GM18861 (cell line): ENCODE measurements at regions not wholly inside any gene's neighbourhood (a gene's known extent, or its start where the extent isn't known, plus 50 kb on each side); places are given as distances from the start of the nearest gene placed in this dataset.

Experiments
- ATAC-seq: cut with Tn5 transposase; IDR thresholded peaks from one replicate; pipeline ENCODE4 v1.9.1; 2021; ENCODE audit not compliant: unreplicated experiment

DNA sequence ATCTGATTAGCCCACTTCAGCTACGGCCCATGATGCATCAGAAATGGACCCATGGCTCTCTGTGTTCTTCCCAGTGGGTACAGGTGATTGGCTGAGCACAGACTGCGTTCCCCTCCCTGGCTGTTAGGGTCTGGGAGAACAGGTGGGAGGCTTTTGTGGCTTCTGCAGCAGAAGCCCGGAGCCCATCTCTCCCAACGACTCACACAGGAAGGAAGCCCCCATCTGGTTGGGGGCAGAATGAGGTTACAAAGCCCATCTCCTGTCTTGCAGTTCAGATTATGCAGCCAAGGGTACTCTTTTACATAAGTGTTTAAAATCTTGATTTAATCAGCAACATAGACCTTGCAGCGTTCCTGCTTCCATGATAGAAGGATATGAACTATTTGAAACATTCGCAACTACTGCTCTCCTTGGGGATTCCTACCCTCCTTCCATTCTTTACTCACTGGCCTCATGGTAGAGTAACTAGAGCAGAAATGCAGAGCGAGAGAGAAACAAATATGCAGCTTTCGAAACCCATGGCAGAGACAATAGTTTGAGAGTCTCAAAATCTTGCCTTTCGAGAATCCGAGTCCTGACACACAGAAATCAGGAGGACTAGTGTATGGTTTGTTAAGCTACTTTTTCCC, 291.3 kb downstream of the TLE3 start:
- ATAC-seq = no peak

DNA sequence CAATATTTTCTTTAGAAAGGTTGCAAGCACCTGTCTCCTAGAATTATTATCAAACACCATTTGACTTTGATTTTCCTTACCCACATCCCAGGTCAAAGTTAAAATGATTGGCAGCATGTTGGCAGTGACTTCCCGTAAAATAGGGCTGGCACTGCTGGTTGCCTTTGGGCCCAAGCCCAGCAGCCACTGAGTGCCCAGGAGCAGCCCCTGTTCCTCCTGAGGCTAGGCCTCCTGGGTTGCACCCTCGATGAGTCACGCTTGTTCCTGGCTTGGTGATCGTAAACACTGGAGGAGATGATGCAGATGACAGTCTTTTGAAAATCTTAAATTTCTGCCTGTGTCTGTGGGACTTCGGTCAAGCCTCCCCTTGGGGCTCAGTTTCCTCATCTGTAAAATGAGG, 290.0 kb downstream of the TLE3 start:
- no peak for ATAC-seq

DNA sequence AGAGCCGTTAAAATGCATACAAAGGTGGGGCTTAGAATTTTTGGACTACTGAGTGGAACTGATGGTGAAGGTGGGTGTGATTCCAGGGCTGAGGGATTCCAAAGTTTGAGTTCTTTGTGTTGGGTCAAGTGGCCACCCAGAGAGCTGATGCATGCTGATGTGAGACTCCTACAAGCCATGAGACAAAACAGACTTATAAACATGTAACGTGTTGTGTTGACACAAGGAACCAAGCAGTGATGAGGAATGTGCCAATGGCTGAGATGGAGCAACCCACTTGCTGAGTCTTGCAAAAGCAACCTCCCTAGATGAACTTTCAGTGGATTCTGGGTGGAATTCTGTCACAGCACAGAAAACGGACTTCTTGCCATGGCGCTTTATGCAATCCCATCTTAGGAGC, 289.0 kb downstream of the TLE3 start:
- ATAC-seq = no peak

DNA sequence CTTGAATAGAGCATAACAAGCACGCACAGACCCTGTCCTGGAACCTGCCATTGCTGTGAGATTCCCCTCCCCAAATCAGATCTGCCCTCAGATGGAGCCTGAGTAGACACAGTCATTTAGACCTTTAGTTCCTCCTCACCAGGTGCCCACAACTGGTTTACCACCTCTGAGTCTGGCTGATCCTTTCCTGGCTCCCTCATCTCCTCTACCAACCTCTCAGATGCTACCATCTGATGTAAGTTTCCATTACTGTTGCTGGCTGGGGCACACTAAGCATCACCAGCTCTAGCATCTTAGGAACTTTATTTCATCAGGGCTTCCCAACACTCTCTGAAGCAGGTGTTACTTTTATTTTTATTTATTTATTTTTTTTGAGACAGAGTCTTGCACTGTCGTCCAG, 288.3 kb downstream of the TLE3 start:
- no peak for ATAC-seq

DNA sequence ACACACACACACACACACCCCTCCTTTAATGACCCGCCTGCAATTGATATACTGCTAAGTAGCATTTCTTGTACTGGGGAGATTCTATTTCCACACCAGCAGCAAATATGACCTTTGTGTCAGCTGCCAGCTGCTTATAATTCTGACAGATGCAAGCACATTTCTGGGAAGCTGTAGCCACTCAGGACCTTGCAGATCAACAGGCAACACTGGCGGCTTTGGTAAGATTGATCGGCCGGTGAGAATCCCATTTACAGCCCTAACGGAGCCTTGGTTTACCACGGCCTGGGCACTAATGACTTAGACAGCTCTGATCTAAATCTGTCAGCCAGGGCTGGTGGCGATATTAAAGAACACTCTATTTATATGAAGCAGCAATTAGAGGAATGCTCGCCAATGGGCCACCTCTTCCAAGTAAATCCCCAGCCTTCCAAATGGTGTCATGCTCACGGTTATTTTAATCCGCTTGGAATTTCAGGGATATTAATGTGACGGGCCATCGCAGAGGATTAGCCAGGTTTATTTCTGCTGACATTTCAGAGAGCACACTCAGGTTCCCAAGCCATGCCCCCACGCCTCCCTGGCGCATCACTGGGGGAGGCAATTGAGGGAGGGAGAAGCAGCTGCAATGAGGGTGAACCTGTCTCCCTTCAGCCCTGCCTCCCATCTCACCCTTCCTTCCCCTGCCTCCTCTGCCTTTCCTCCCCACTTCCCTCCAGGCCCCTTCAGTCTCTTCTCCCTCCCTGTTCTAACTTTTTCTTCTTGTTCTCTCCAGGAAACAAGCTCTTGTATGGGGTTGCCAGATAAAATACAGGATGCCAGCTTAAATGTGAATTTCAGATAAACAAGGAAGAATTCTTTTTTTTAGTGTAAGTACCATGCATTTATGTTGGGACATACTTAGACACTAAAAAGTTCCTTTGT, 287.0 kb downstream of the TLE3 start:
- no peak for ATAC-seq

DNA sequence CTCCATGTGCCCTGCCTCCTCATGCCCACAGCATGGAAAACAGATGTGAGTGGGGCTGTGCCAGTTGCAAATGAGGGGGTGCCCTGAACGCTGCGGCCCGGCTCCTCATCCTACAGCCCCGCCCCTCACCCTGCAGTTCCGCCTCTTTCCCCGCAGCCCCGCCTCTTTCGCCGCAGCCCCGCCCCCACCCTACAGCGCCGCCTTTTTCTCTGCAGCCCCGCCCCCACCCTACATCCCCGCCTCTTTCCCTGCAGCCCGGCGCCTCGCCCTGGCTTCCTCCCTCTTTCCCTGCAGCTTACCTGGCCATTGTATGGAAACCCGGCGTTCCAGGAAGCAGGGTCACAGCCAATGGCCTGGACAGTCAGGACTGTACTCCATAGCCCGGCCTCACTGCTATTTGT, 284.9 kb downstream of the TLE3 start:
- ATAC-seq = no peak

DNA sequence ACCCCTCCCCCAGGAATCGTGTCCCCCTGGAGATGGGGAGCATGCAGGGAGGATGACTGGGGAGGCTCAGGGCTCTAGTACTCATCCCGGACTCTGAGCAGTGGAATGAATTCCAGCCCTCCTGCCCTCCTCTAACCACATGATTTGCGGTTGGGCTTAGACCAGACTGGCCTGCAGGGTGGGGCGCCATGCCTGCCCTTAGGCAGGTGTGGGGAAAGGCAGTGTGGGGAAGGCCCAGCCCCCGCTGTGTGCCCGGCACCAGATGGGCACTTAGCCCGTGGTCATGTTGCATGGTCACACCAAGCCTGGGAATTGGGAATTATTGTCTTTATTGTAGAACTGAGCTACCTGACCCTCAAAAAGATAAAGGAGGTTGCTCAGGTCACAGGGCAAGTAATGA, 283.8 kb downstream of the TLE3 start:
- no peak for ATAC-seq

DNA sequence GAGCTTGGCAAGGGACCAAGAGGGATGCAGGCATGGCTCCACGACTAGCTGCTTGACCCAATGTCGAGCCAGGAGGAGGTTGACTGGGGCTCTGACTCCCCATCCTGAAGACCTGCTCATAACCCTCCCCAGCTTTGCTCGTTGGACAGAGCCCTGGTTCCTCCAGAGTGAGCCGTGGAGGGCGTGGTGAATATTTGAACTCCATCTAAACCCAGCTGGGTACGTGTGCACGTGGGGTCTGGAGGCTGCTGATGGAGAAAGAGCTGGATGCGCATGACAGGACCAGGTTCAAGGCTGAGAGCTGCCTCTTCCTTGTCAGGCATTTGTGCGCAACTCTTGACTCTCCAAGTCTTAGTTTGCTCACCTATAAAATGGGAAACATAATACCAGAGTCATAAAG, 282.8 kb downstream of the TLE3 start:
- no peak for ATAC-seq

DNA sequence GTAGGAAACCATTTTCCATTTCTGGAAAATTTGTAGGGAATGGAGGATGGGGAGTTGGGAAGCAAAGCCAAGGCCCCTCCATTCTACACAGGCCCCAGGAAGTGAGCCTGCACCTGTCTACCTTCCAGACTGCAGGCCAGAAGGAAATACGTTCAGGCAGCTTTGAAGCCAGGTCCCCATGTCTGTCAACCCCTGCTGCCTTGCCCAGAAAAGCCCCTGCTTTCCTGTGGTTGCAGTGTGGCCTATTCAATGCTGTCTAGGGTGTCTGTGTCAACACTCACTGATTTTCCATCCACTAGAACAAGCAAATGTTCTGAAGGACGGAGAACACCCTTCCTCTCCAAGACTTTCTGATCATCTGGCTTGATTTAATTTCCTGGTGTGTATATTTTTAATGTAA, 281.9 kb downstream of the TLE3 start:
- ATAC-seq = no peak

DNA sequence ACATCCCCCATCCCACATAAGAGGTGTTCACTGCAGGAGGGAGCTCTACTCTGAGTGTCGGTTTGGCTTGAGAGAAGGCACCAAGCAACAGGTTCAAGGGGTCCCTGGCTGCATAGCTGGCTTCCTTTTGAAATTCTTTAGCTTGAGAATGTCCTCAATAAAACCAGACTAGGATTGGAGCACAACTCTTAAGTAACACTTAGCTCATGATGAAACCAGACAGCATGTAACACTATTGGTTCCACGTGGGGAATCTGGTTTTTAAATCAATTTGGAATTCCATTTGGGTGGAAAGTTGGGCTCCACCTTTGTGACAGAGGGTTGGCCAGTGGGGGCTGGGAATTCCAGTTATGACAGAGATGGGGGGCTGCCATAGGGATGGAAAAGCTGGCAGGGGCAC, 281.2 kb downstream of the TLE3 start:
- no peak for ATAC-seq

DNA sequence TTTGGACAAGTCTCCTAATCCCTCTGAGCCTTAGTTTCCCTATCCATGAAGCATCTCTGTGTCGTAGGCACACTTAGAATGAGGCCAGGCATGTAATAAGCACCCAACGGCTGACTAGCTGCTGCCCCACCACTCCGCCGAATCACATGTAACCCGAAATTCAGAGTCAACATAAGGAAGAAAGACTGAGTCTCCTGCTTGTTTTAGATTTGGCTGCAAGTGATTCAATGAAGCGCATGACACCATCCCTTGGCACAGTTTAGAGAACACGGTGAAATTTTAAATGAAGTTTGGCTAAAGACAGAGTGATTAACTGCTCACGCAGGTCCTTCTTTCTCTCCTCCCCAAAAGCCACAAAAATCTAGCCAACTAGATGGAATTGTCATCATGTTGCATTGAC, 279.2 kb downstream of the TLE3 start:
- no peak for ATAC-seq

DNA sequence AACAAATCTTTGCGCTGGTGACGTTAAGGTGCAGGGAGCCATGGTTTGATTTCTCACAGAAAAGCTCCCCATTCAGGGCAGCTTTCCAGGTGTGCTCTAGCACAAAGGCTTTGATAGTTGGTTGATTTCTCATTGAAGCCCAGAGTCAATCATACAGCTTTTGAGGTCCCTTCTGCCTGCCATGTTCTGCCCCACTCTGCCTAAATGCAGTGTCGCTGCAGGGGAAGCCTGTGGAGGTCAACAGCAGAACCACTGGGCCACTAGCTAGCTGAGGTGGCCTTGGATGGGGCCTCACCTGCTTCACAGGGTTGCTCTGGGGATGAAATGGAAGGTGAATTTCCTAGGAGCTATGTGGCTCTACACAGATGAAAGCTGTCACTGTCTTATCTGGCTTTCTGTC, 278.3 kb downstream of the TLE3 start:
- no peak for ATAC-seq

DNA sequence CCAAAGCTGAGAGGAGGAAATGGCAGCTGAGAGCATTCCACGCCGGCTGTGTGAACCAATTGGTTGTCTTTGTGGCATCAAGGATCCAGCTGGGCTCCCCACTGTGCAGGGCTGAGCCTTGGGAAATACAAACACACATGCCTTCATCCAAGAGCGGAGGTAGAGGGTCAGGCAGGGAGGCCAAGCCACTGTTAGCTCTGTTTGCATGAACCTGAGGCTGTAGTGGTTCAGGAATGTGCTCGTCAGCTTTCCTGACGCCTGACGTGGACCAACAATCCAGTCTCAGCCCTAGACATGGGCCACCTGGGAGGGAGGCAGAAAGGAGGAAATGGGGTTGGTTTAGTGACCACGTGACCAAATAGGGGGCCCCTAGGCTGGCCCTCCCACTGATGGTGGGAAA, 276.9 kb downstream of the TLE3 start:
- no peak for ATAC-seq

DNA sequence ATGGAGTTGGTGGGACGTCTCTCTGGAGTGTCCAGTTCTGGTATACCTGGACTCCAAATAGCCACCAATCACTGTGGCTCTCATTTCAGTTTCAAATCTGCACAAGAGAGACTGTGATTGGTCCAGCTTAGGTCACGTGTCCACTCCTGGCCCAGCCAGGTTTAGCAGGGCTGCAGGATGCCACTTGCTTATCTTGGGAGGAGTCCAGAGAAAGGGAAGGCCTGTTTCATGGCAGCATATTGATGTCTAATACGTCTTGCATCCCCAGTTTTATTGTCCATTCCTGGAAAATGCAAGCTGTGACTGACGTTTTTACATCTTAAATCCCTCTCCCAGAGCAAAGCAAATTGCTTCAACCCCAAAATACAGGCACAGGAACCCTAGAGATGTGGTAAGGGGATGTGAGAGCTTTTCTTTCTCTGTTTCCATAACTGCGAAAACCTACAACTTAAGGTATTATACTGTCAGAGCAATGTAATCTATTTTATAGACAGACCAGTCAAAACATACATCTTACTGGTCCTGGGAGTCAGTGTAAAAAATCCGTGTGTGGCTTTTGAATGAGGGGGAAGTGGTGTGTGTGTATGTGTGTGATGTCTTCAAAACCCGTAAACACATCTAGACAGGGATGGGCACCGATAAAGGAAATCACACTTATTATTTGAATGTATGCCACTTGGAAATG, 274.4 kb downstream of the TLE3 start:
- no peak for ATAC-seq

DNA sequence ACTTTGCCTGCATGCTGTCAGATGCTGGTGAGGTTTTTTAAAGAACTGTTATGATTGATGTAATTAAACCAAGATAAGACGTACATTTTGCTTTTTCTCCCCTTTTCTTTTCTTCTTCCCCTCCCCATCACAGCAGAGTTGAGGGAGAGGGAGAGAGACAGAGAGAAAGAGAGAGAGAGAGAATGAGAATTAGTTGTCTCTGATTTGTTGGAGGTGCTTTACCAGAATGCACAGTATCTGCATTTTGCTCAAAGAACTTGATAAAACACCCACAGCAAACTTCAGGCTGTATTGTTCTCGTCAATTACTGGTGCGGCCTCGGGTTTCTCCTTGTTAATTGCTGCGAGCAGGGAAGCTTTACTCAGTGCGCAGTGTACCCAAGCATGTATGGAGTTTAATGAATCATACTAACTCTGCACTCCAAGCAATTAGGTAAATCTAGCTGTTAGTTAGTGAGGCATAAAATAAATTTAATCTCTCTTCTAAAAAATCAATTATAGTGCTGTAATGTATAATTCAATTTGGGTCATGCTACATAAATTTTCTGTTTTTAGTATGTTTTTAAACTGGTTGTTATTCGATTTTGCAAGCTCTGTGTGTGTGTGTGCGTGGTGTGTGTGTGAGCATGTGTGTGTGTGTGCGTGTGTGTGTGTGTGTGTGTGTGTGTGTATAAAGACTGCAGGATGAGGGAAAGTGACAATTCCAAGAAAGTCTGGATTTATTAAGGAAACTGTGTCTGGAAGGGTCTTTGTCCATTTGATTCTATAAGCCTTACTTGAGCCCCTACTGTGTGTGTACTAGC, 273.4 kb downstream of the TLE3 start:
- ATAC-seq = no peak

DNA sequence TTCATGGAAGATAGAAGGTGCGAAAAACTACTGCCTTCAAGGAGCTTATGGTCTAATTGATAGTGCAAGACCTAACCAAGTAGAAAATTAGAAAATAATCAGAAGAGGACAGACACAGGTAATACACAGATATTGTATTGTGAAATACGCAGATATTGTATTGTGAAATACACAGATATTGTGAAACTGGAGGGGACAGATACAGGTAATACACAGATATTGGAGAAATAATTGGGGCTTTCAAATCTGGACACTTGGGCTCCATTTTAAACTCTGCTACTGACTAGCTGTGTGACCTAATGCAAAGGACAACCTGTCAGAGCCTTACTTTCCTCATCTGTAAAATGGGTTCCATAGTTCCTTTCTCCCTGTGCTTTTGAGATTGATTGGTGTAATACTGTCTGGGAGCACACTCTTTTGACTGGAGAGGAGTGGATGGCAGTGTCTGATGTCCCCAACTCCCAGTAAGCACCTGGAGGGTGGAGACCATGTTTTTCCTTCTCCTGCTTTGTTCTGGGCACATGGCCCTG, 272.8 kb downstream of the TLE3 start:
- no peak for ATAC-seq

DNA sequence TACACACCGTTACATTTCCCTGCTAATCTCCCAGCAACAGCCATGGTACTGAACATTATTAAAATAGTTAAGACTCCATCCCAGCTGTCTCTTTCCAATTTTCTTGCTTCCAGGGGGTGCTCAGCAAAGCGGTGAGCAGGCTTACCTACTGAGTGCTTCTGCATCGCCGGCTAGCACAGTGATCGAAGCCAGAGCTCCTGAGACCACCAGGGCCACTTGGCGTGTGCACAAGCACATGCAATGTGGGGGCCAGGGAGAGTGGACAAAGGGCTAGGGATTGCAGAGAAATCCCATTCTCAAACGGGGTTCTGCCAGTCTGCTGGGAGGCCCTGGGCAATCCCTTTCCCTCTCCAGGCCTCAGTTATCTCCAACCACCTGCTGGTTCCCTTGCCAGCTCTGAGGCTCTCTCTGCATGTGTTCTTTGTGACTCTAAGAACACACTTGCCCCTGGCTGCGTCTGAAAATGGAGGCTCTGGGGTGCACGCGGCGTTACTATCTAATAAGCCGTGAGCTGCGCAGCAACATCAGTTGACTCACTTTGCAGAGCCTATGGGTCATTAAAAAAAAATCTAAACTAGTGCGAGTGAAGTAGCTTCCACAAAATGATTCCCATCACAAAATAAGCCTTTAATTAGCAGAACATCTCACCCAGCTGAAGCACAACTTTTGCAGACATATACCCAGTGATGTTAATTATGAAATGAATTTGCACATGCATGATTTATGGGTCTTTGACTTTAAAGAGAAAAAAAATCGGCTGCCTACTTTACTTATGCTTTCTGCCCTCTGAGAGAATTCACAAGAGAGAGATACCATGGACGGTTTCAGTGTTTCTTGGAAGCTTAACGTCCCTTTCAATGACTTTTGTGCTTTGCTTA, 271.5 kb downstream of the TLE3 start:
- ATAC-seq = no peak

DNA sequence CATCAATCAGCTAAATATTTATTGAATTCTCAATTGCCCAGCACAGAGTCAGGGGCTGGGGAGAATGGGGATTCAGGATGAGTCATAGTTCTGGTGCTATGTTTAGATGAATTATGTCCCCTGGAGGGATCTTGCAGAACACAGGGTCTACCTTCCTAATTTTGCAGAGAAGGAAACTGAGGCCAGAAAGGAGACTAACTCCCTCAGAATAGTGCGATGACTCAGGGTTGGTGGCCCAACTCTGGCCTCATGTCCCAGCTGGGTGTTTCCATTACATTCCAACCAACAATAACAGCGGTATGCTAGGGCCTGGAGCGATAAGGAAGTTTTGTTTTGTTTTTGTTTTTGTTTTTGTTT, 270.9 kb downstream of the TLE3 start:
- ATAC-seq = no peak

DNA sequence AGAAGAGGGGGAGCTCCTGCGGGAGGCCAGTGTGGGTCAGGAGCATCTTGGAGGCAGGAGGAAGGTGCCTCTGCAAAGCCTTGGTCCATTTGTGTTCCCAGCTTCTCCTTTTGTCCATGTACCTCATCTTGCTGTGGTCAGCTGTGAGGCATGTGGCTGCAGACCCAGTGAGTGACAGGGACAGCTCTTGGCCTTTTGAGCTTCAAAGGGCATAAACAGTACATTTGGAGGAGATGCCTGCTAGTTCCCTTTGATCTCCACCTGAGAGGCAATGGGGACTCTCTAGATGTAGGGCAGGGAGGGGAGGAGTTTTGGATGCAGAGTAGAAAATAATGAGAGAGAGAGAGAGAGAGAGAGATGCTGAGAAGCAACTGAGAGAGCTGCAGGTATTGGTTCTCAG, 270.0 kb downstream of the TLE3 start:
- ATAC-seq = no peak

DNA sequence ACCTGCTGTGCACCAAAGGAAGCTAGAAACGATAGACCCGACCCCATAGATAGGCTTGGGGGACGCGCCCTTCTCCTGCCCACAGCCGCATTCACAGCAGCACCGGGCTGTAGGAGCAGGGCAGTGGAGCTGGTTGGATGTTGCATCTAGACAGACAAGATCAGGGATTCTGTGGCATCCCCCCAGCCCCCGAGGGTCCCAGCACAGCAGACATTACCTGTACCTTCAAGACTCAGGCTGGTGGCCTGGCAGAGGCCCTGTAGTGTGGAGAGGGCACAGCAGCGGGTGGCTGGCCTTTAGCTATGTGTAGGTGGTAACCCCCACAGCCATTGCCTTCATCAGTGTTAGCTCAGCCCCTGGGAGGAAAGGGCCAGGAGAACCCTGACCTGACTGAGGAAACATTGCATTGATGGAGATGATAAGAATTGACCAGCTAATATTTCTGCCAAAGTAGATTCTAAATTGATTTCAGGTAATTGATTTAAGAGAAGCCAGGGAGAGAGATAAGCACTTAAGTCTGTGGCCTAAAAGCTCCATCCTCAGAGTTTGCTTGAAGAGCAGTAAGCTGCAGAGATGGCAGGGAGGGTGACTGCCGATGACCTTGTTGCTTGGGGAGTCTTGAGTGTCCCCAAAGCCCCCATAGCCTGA, 269.4 kb downstream of the TLE3 start:
- ATAC-seq = no peak
